Mesendoderm (in vitro differentiated cells): ENCODE measurements at regions not wholly inside any gene's neighbourhood (a gene's known extent, or its start where the extent isn't known, plus 50 kb on each side); places are given as distances from the start of the nearest gene placed in this dataset.

ENCODE experiments used
- DNase-seq: peaks from one replicate; pipeline ENCODE4 v3.0.0; 2013
- H2AK5ac ChIP-seq: 2 replicates; pipeline ENCODE4 v1.6.1; 2013; ENCODE audit warnings: low read length, inconsistent platforms
- H2BK120ac ChIP-seq: 2 replicates; pipeline ENCODE4 v1.6.1; 2013; ENCODE audit warnings: low read depth, mild to moderate bottlenecking, low read length, moderate library complexity, mixed read lengths
- H2BK15ac ChIP-seq: replicated peaks from 2 replicates; pipeline ENCODE4 v1.6.1; 2013; ENCODE audit warnings: low read depth, mild to moderate bottlenecking, moderate library complexity
- H2BK5ac ChIP-seq: 2 replicates; pipeline ENCODE4 v1.6.1; 2013; ENCODE audit warnings: low read length, inconsistent platforms
- H3K18ac ChIP-seq: 2 replicates; pipeline ENCODE4 v1.6.1; 2013; ENCODE audit warnings: mild to moderate bottlenecking, low read length, mixed read lengths
- H3K23ac ChIP-seq: one replicate; pipeline ENCODE4 v1.6.1; 2013; ENCODE audit warnings: low read length
- H3K27ac ChIP-seq: 2 replicates; pipeline ENCODE4 v1.5.1; 2013; ENCODE audit warnings: low read depth, mild to moderate bottlenecking, inconsistent platforms, low read length, moderate library complexity
- H3K27me3 ChIP-seq: 2 replicates; pipeline ENCODE4 v1.6.1; 2013; ENCODE audit warnings: low read length, control low read depth, mild to moderate bottlenecking, inconsistent platforms; ENCODE audit not compliant: insufficient read depth, poor library complexity
- H3K36me3 ChIP-seq: 2 replicates; pipeline ENCODE4 v1.6.1; 2013; ENCODE audit warnings: low read length, inconsistent platforms; ENCODE audit not compliant: control insufficient read depth, insufficient read depth
- H3K4ac ChIP-seq: one replicate; pipeline ENCODE4 v1.6.1; 2013; ENCODE audit warnings: low read depth, mild to moderate bottlenecking, low read length, moderate library complexity
- H3K4me1 ChIP-seq: 2 replicates; pipeline ENCODE4 v1.6.1; 2013; ENCODE audit warnings: low read depth, low read length, inconsistent platforms; ENCODE audit not compliant: control insufficient read depth
- H3K4me2 ChIP-seq: 2 replicates; pipeline ENCODE4 v1.6.1; 2013; ENCODE audit warnings: low read length
- H3K4me3 ChIP-seq: 2 replicates; pipeline ENCODE4 v1.5.1; 2013; ENCODE audit warnings: mild to moderate bottlenecking, low read length
- H3K56ac ChIP-seq: one replicate; pipeline ENCODE4 v1.6.1; 2013; ENCODE audit warnings: low read length
- H3K79me1 ChIP-seq: 2 replicates; pipeline ENCODE4 v1.6.1; 2013; ENCODE audit warnings: low read length, inconsistent platforms
- H3K79me2 ChIP-seq: 2 replicates; pipeline ENCODE4 v1.6.1; 2013; ENCODE audit warnings: mild to moderate bottlenecking, low read length; ENCODE audit not compliant: control insufficient read depth, insufficient read depth
- H3K9ac ChIP-seq: 2 replicates; pipeline ENCODE4 v1.6.1; 2013; ENCODE audit warnings: low read length, inconsistent platforms
- H4K5ac ChIP-seq: one replicate; pipeline ENCODE4 v1.6.1; 2013; ENCODE audit warnings: low read length
- H4K8ac ChIP-seq: one replicate; pipeline ENCODE4 v1.6.1; 2013; ENCODE audit warnings: low read depth, mild to moderate bottlenecking, control low read depth, low read length, moderate library complexity
- WGBS: extraction: QIAGEN DNeasy Blood & Tissue Kit; methylation state at CpG from one replicate; pipeline ENCODE4 v1.1.7; 2013; ENCODE audit warnings: low lambda C conversion rate, missing lambda C conversion rate; ENCODE audit not compliant: insufficient coverage; ENCODE audit errors: extremely low coverage; 5-methylcytosine and 5-hydroxymethylcytosine counted together

DNA sequence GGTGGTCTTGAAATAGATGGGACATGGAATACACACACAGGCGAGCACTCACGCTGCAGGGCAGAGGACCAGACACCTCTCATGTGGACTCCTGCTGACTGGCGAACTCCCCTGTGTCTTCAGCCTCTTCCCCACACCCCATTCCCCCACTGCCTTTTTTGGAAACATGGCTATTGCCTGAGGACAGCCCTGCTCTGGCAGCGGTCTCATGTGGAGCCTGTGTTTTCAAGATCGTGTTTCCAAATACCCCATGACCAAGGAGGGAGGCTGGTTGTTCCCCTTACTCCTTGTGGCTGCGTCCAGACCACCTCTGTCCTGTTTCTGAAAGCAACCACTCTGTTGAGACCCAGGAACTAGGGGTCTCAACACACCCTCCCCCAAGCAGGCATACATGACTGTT, 119.4 kb downstream of the C1orf94 start:
- H3K4me2 ChIP-seq: no peak overlapping the region
- H2BK120ac ChIP-seq: no peak overlapping the region
- no peaks in the 10 kb centered on the region for H3K79me1 ChIP-seq
- no peak overlapping the region for H4K5ac ChIP-seq
- no peak overlapping the region for H3K9ac ChIP-seq
- no peak for DNase-seq
- no peak overlapping the region for H3K4me3 ChIP-seq
- H3K27ac ChIP-seq: no peak overlapping the region
- H2AK5ac ChIP-seq: no peak overlapping the region
- H2BK15ac ChIP-seq: no peak overlapping the region
- H3K79me2 ChIP-seq: no peaks in the 10 kb centered on the region
- H3K56ac ChIP-seq: no peak overlapping the region
- H3K36me3 ChIP-seq: no peaks in the 10 kb centered on the region
- no peaks in the 10 kb centered on the region for H3K4me1 ChIP-seq
- H3K23ac ChIP-seq: no peak overlapping the region
- no peak overlapping the region for H2BK5ac ChIP-seq
- no peaks in the 10 kb centered on the region for H3K27me3 ChIP-seq
- no CpG with 5 or more reads among the region's 6 CpGs for WGBS
- H4K8ac ChIP-seq: no peak overlapping the region
- no peak overlapping the region for H3K18ac ChIP-seq
- no peak overlapping the region for H3K4ac ChIP-seq

DNA sequence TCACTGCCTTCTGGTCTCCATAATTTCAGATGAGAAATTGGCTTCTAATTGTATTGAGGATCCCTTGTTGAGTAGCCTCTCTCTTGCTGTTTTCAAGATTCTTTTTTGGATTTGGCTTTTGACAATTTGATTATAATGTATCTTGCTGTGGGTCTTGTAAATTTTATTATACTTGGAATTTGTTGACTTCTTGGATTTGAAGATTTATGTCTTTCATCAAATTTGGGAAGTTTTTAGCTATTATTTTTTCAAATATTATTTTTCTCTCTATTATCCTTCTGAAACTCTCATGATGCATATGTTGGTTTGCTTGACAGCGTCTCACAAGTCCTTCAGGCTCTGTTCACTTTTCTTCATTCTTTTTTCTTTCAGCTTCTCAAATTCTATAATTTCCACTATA, 126.1 kb downstream of the C1orf94 start:
- H3K36me3 ChIP-seq: no peaks in the 10 kb centered on the region
- no peak overlapping the region for H3K27ac ChIP-seq
- no peaks in the 10 kb centered on the region for H3K79me1 ChIP-seq
- no peak overlapping the region for H2AK5ac ChIP-seq
- H3K56ac ChIP-seq: no peak overlapping the region
- no peaks in the 10 kb centered on the region for H3K79me2 ChIP-seq
- H3K4me2 ChIP-seq: no peak overlapping the region
- H4K5ac ChIP-seq: no peak overlapping the region
- no peak overlapping the region for H4K8ac ChIP-seq
- no peak overlapping the region for H3K9ac ChIP-seq
- H3K4me1 ChIP-seq: no peaks in the 10 kb centered on the region
- H3K23ac ChIP-seq: no peak overlapping the region
- H3K4me3 ChIP-seq: no peak overlapping the region
- H3K18ac ChIP-seq: no peak overlapping the region
- H3K4ac ChIP-seq: no peak overlapping the region
- H2BK120ac ChIP-seq: no peak overlapping the region
- no CpG with 5 or more reads among the region's 1 CpG for WGBS
- no peak overlapping the region for H2BK15ac ChIP-seq
- no peaks in the 10 kb centered on the region for H3K27me3 ChIP-seq
- no peak overlapping the region for H2BK5ac ChIP-seq
- DNase-seq: no peak

GRCh38 chr1:34303218-34303617, 126.5 kb downstream of the C1orf94 start:
- Histone ChIP-seq H2BK5ac (no peak overlapping the region), H3K4ac (no peak overlapping the region), H3K4me3 (no peak overlapping the region), H2AK5ac (no peak overlapping the region), H3K27me3 (no peaks in the 10 kb centered on the region), H3K79me1 (no peaks in the 10 kb centered on the region), H4K8ac (no peak overlapping the region), H3K4me1 (no peaks in the 10 kb centered on the region), H3K27ac (no peak overlapping the region), H2BK15ac (no peak overlapping the region), H2BK120ac (no peak overlapping the region), H3K9ac (no peak overlapping the region), H3K18ac (no peak overlapping the region), H4K5ac (no peak overlapping the region), H3K4me2 (no peak overlapping the region), H3K36me3 (no peaks in the 10 kb centered on the region), H3K23ac (no peak overlapping the region), H3K56ac (no peak overlapping the region), H3K79me2 (no peaks in the 10 kb centered on the region)
- DNase-seq: no peak

- no peak overlapping the region for H3K56ac ChIP-seq
- no peak overlapping the region for H3K4me3 ChIP-seq
- no peak overlapping the region for H4K5ac ChIP-seq
- H3K27me3 ChIP-seq: no peaks in the 10 kb centered on the region
- H2BK120ac ChIP-seq: no peak overlapping the region
- H3K9ac ChIP-seq: no peak overlapping the region
- no peak overlapping the region for H3K4me2 ChIP-seq
- WGBS: no CpG with 5 or more reads among the region's 2 CpGs
- H3K23ac ChIP-seq: no peak overlapping the region
- no peaks in the 10 kb centered on the region for H3K4me1 ChIP-seq
- H3K18ac ChIP-seq: no peak overlapping the region
- no peaks in the 10 kb centered on the region for H3K36me3 ChIP-seq
- H3K4ac ChIP-seq: no peak overlapping the region
- H3K79me1 ChIP-seq: no peaks in the 10 kb centered on the region
- no peak overlapping the region for H4K8ac ChIP-seq
- H3K27ac ChIP-seq: no peak overlapping the region
- H2BK15ac ChIP-seq: no peak overlapping the region
- no peak overlapping the region for H2AK5ac ChIP-seq
- no peak overlapping the region for H2BK5ac ChIP-seq
- DNase-seq: no peak
- no peaks in the 10 kb centered on the region for H3K79me2 ChIP-seq
Observed at GRCh38 chr1:34306568-34306967, 129.9 kb downstream of the C1orf94 start.

- Histone ChIP-seq H3K4me3 (no peak overlapping the region), H4K5ac (no peak overlapping the region), H3K36me3 (no peaks in the 10 kb centered on the region), H3K9ac (no peak overlapping the region), H3K27ac (no peak overlapping the region), H2BK5ac (no peak overlapping the region), H3K4me1 (no peaks in the 10 kb centered on the region), H3K18ac (no peak overlapping the region), H3K27me3 (no peaks in the 10 kb centered on the region), H3K23ac (no peak overlapping the region), H2BK120ac (no peak overlapping the region), H2AK5ac (no peak overlapping the region), H4K8ac (no peak overlapping the region), H3K79me2 (no peaks in the 10 kb centered on the region), H3K4me2 (no peak overlapping the region), H3K56ac (no peak overlapping the region), H2BK15ac (no peak overlapping the region), H3K4ac (no peak overlapping the region), H3K79me1 (no peaks in the 10 kb centered on the region)
- WGBS: no CpG with 5 or more reads among the region's 1 CpG
- DNase-seq: no peak
Observed at GRCh38 chr1:34312359-34312758, 135.7 kb downstream of the C1orf94 start.

DNA sequence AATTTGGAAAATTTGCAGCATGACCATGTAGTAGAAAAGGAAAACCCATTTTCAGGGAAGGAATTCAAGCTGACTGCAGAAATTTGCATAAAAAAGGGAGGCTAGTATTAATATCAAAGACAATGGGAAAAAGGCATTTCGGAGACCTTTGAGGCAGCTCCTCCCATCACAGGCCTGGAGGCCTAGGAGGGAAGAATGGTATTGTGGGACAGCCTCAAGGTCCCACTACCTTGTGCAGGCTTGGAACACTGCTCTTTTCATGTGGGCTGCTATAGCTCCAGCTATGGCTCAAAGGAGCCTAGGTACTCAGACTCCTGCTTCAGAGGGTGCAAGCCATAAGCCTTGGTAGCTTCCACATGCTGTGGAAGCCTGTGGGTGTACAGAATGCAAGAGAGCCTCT, 139.3 kb downstream of the C1orf94 start:
- Histone ChIP-seq H2BK120ac (no peak overlapping the region), H4K8ac (no peak overlapping the region), H3K23ac (no peak overlapping the region), H2AK5ac (no peak overlapping the region), H4K5ac (no peak overlapping the region), H3K79me2 (no peaks in the 10 kb centered on the region), H3K4me2 (no peak overlapping the region), H3K4me1 (no peaks in the 10 kb centered on the region), H3K27ac (no peak overlapping the region), H3K79me1 (no peaks in the 10 kb centered on the region), H2BK15ac (no peak overlapping the region), H3K27me3 (no peaks in the 10 kb centered on the region), H3K4me3 (no peak overlapping the region), H3K9ac (no peak overlapping the region), H3K56ac (no peak overlapping the region), H3K36me3 (no peaks in the 10 kb centered on the region), H2BK5ac (no peak overlapping the region), H3K4ac (no peak overlapping the region), H3K18ac (no peak overlapping the region)
- no peak for DNase-seq
- no CpG with 5 or more reads among the region's 1 CpG for WGBS
